ENCODE measurements at regions not wholly inside any gene's neighbourhood (a gene's known extent, or its start where the extent isn't known, plus 50 kb on each side); places are given as distances from the start of the nearest gene placed in this dataset.
"Not testable (repeated sequence)": the region's sequence is repeated elsewhere in the genome, so short reads cannot be mapped to it uniquely, and the experiment has no call there.

DNA sequence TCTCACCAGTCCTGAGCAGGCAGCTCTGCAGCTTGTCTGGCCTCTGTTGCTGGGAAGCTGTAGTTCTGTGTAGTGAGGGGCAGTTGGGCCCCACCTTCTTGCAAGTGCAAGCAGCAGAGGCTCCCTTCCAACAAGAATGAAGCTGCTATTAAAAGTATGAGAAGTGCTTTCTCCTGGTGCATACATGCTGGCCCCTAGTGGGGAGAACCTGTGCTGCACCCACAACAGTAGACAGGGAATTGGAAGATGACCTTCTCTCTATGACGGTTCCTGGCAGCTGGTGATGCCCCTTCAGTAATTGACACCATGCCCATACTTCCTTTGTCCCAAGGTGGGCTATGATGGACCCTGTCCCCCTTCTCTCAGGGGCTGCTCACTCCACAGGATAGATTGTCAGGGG, 141.5 kb downstream of the SPIN4 start:
- TF ChIP-seq, protein P1, sequence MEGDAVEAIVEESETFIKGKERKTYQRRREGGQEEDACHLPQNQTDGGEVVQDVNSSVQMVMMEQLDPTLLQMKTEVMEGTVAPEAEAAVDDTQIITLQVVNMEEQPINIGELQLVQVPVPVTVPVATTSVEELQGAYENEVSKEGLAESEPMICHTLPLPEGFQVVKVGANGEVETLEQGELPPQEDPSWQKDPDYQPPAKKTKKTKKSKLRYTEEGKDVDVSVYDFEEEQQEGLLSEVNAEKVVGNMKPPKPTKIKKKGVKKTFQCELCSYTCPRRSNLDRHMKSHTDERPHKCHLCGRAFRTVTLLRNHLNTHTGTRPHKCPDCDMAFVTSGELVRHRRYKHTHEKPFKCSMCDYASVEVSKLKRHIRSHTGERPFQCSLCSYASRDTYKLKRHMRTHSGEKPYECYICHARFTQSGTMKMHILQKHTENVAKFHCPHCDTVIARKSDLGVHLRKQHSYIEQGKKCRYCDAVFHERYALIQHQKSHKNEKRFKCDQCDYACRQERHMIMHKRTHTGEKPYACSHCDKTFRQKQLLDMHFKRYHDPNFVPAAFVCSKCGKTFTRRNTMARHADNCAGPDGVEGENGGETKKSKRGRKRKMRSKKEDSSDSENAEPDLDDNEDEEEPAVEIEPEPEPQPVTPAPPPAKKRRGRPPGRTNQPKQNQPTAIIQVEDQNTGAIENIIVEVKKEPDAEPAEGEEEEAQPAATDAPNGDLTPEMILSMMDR (IDR thresholded peaks at IDR 0.05; ENCODE audit: borderline replicate concordance, extremely low read depth, low read length, poor library complexity, severe bottlenecking) = not testable (repeated sequence)
- TF ChIP-seq EZH2 (IDR thresholded peaks at IDR 0.05; ENCODE audit: borderline replicate concordance, low read depth, low read length, severe bottlenecking) = not testable (repeated sequence)

All from DND-41 (cell line).